ENCODE measurements at regions not wholly inside any gene's neighbourhood (a gene's known extent, or its start where the extent isn't known, plus 50 kb on each side); places are given as distances from the start of the nearest gene placed in this dataset.

DNA sequence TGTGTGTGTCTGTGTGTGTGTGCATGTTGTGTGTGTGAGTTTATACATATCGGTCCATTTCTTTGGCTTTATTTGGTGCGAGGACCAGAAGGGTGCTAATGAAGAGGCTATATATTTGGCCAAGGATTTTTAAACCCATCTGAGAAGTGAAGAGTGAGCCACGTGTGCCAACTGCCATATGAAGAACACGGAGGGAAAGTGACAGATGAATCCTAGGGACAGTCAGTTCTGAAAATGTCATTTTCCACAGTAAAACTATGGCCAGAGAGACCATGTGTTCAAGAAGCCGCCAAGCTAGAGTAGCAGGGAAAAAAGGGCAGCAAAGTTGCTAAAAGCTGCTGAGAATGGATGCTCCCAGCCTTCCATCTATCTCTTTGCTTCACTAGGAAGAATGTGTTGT is 297.3 kb upstream of the LMCD1 start:
- Histone ChIP-seq H3K9me3 (ENCODE audit: control insufficient read depth, low read length) (no peaks in the 10 kb centered on the region), H3K36me3 (ENCODE audit: control insufficient read depth, insufficient read depth, low read length) (no peaks in the 10 kb centered on the region), H3K27me3 (ENCODE audit: control insufficient read depth, insufficient read depth, low read length) (no peaks in the 10 kb centered on the region), H3K4me3 (ENCODE audit: low read depth, low read length) (no peak overlapping the region), H3K4me1 (no peaks in the 10 kb centered on the region), H3K9ac (no peak overlapping the region), H3K27ac (no peak overlapping the region), H3K4me2 (ENCODE audit: low read length) (no peak overlapping the region), H3K79me2 (no peaks in the 10 kb centered on the region), H2AFZ (no peak overlapping the region)
- TF ChIP-seq, protein P1, sequence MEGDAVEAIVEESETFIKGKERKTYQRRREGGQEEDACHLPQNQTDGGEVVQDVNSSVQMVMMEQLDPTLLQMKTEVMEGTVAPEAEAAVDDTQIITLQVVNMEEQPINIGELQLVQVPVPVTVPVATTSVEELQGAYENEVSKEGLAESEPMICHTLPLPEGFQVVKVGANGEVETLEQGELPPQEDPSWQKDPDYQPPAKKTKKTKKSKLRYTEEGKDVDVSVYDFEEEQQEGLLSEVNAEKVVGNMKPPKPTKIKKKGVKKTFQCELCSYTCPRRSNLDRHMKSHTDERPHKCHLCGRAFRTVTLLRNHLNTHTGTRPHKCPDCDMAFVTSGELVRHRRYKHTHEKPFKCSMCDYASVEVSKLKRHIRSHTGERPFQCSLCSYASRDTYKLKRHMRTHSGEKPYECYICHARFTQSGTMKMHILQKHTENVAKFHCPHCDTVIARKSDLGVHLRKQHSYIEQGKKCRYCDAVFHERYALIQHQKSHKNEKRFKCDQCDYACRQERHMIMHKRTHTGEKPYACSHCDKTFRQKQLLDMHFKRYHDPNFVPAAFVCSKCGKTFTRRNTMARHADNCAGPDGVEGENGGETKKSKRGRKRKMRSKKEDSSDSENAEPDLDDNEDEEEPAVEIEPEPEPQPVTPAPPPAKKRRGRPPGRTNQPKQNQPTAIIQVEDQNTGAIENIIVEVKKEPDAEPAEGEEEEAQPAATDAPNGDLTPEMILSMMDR (IDR thresholded peaks at IDR 0.05), result no peak

GRCh38 chr3:8204853-8205650 is 296.6 kb upstream of the LMCD1 start:
- TF ChIP-seq, protein P1 (IDR thresholded peaks at IDR 0.05), result no peak
- no peak overlapping the region for H3K4me3 ChIP-seq (ENCODE audit: low read depth, low read length)
- no peaks in the 10 kb centered on the region for H3K79me2 ChIP-seq
- no peaks in the 10 kb centered on the region for H3K36me3 ChIP-seq (ENCODE audit: control insufficient read depth, insufficient read depth, low read length)
- no peak overlapping the region for H2AFZ ChIP-seq
- no peaks in the 10 kb centered on the region for H3K4me1 ChIP-seq
- H3K4me2 ChIP-seq (ENCODE audit: low read length), result no peak overlapping the region
- no peak overlapping the region for H3K9ac ChIP-seq
- H3K27me3 ChIP-seq (ENCODE audit: control insufficient read depth, insufficient read depth, low read length), result no peaks in the 10 kb centered on the region
- H3K27ac ChIP-seq, result no peak overlapping the region
- H3K9me3 ChIP-seq (ENCODE audit: control insufficient read depth, low read length), result no peaks in the 10 kb centered on the region

GRCh38 chr3:8205881-8206280 is 295.7 kb upstream of the LMCD1 start:
- no peak overlapping the region for H3K4me3 ChIP-seq (ENCODE audit: low read depth, low read length)
- no peak overlapping the region for H2AFZ ChIP-seq
- no peak overlapping the region for H3K4me2 ChIP-seq (ENCODE audit: low read length)
- H3K27ac ChIP-seq, result no peak overlapping the region
- H3K4me1 ChIP-seq, result no peaks in the 10 kb centered on the region
- no peaks in the 10 kb centered on the region for H3K27me3 ChIP-seq (ENCODE audit: control insufficient read depth, insufficient read depth, low read length)
- TF ChIP-seq, protein P1 (IDR thresholded peaks at IDR 0.05), result no peak
- H3K9ac ChIP-seq, result no peak overlapping the region
- H3K79me2 ChIP-seq, result no peaks in the 10 kb centered on the region
- H3K9me3 ChIP-seq (ENCODE audit: control insufficient read depth, low read length), result no peaks in the 10 kb centered on the region
- no peaks in the 10 kb centered on the region for H3K36me3 ChIP-seq (ENCODE audit: control insufficient read depth, insufficient read depth, low read length)

- TF ChIP-seq, protein P1 (IDR thresholded peaks at IDR 0.05), result no peak
- Histone ChIP-seq H3K4me1 (no peaks in the 10 kb centered on the region), H3K9ac (no peak overlapping the region), H3K4me3 (ENCODE audit: low read depth, low read length) (no peak overlapping the region), H3K27me3 (ENCODE audit: control insufficient read depth, insufficient read depth, low read length) (no peaks in the 10 kb centered on the region), H3K36me3 (ENCODE audit: control insufficient read depth, insufficient read depth, low read length) (no peaks in the 10 kb centered on the region), H2AFZ (no peak overlapping the region), H3K4me2 (ENCODE audit: low read length) (no peak overlapping the region), H3K79me2 (no peaks in the 10 kb centered on the region), H3K9me3 (ENCODE audit: control insufficient read depth, low read length) (no peaks in the 10 kb centered on the region), H3K27ac (no peak overlapping the region)
These were observed 294.5 kb upstream of the LMCD1 start for GRCh38 chr3:8206971-8207617.
